Loucy (cell line): ENCODE measurements at regions not wholly inside any gene's neighbourhood (a gene's known extent, or its start where the extent isn't known, plus 50 kb on each side); places are given as distances from the start of the nearest gene placed in this dataset.

Experiments used
- CTCF ChIP-seq: fragments of 200-600 bp; sonication (generic); conservative IDR thresholded peaks from 2 replicates; pipeline ENCODE4 v1.5.1; 2014; ENCODE audit warnings: mild to moderate bottlenecking, antibody characterized with exemption, low read length
- EZH2phosphoT487 ChIP-seq: fragments of 200-600 bp; IDR thresholded peaks from 2 replicates; pipeline ENCODE4 v1.6.1; 2018; ENCODE audit warnings: antibody characterized with exemption, mild to moderate bottlenecking, moderate library complexity, borderline replicate concordance

- no peak for TF ChIP-seq CTCF
- no peak for TF ChIP-seq EZH2phosphoT487
Observed at GRCh38 chr19:30154410-30154809, 212.4 kb downstream of the URI1 start.
